Neural crest cell (in vitro differentiated cells): ENCODE measurements at regions not wholly inside any gene's neighbourhood (a gene's known extent, or its start where the extent isn't known, plus 50 kb on each side); places are given as distances from the start of the nearest gene placed in this dataset.

Experiments
- DNase-seq: peaks from one replicate; pipeline ENCODE4 v3.0.0; 2021; ENCODE audit warnings: low read depth, mixed read lengths, low spot score
- H3K27ac Mint-ChIP-seq: one replicate; pipeline ENCODE4 v1.8.0; 2021; ENCODE audit warnings: mild to moderate bottlenecking, mixed read lengths; ENCODE audit not compliant: unreplicated experiment
- H3K27me3 Mint-ChIP-seq: 2 replicates; pipeline ENCODE4 v1.8.0; 2021; ENCODE audit warnings: low read depth, mild to moderate bottlenecking, mixed read lengths
- H3K36me3 Mint-ChIP-seq: 2 replicates; pipeline ENCODE4 v1.8.0; 2021; ENCODE audit warnings: low read depth, mild to moderate bottlenecking, mixed read lengths
- H3K4me1 Mint-ChIP-seq: 2 replicates; pipeline ENCODE4 v1.8.0; 2021; ENCODE audit warnings: mixed read lengths
- H3K4me3 Mint-ChIP-seq: one replicate; pipeline ENCODE4 v1.8.0; 2021; ENCODE audit warnings: mild to moderate bottlenecking, mixed read lengths
- H3K9me3 Mint-ChIP-seq: 2 replicates; pipeline ENCODE4 v1.8.0; 2021; ENCODE audit warnings: mixed read lengths
- CTCF ChIP-seq: fragments of 200-600 bp; sonication (generic); conservative IDR thresholded peaks from 2 replicates; pipeline ENCODE4 v1.5.0; 2021; ENCODE audit warnings: antibody characterized with exemption, mild to moderate bottlenecking

GRCh38 chr9:126051446-126052130 lies 275.0 kb upstream of the MVB12B start:
- Mint-ChIP-seq H3K4me3 (no peak overlapping the region), H3K36me3 (no peaks in the 10 kb centered on the region), H3K27ac (no peak overlapping the region), H3K4me1 (no peaks in the 10 kb centered on the region), H3K9me3 (no peaks in the 10 kb centered on the region), H3K27me3 (no peaks in the 10 kb centered on the region)
- DNase-seq, result no peak
- no peak for TF ChIP-seq CTCF

- Mint-ChIP-seq H3K4me1 (peaks cover 3% of the 10 kb centered on the region), H3K36me3 (no peaks in the 10 kb centered on the region), H3K27ac (no peak overlapping the region), H3K4me3 (no peak overlapping the region), H3K27me3 (no peaks in the 10 kb centered on the region), H3K9me3 (no peaks in the 10 kb centered on the region)
- DNase-seq, result no peak
- TF ChIP-seq CTCF, result no peak
Observed at GRCh38 chr9:126052791-126053190, 273.8 kb upstream of the MVB12B start.

- Mint-ChIP-seq H3K4me3 (no peak overlapping the region), H3K27ac (no peak overlapping the region), H3K27me3 (no peaks in the 10 kb centered on the region), H3K9me3 (no peaks in the 10 kb centered on the region), H3K36me3 (no peaks in the 10 kb centered on the region), H3K4me1 (peaks cover 14% of the 10 kb centered on the region)
- TF ChIP-seq CTCF, result no peak
- DNase-seq, result no peak
Observed at GRCh38 chr9:126053913-126054312, 272.7 kb upstream of the MVB12B start.

DNA sequence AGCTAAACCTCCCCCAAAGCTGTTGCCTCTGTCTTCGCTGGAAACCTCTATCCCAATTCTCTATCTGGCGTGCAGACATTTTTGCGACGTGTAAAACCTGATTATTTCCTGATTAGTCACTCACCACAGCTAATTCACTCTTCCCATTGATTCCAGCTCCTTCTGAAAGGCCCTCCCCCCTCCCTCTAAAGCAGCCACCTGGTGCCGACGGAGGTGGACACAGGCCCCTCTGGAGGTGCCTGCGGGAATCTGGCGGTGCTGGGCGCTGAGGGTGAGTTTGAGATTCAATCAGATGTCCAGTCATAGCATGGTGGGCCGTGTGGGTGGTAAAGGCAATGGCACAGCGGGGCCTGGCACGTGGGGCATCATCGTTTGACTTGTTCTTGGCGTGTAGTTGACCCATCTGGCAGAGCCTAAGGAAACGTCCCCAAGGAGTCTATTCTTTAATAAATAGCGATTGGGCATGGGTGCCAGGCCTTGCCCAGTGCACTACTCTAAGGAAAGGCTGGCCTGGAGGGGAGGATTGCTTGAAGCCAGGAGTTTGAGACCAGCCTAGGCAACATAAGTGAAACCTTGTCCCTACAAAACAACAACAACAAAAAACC lies 271.1 kb upstream of the MVB12B start:
- no peak for TF ChIP-seq CTCF
- no peak overlapping the region for H3K27ac Mint-ChIP-seq
- H3K4me1 Mint-ChIP-seq, result peaks cover 16% of the 10 kb centered on the region
- H3K27me3 Mint-ChIP-seq, result no peaks in the 10 kb centered on the region
- DNase-seq, result no peak
- no peaks in the 10 kb centered on the region for H3K36me3 Mint-ChIP-seq
- no peak overlapping the region for H3K4me3 Mint-ChIP-seq
- H3K9me3 Mint-ChIP-seq, result no peaks in the 10 kb centered on the region

DNA sequence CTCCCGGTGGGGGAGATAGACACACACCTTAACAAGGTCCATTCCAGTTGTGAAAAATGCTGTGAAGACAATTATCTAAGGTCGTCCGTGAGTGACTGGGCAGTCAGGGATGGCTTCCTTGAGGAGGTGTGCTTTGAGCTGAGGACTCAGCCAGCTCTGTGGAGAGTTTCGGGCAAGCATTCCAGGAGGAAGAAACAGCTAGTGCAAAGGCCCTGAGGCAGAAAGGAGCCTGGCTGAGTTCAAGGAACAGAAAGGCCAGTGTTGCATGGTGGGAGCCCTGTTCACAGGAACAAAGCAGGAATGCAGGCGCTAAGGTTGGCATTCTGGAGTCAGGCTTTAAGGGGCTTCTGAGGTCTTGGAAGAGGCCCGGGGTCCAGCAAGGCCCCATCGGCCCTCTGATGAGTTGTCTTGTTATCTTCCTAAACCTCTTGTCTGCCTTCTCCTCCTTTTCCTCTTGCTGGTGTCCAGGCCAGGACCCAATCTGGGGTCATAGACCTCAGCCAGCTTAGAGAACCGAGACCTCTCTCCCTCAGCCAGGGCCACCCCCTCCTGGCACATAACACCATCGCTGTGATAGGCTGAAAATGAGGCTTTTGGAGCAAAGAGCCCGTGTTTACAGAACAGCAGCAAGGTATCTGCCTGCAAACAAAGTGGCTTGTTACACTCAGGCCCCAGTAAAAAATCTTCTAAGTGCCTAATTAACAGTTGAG lies 270.2 kb upstream of the MVB12B start:
- DNase-seq, result no peak
- no peak for TF ChIP-seq CTCF
- Mint-ChIP-seq H3K27ac (peak overlapping the region; percentile 12), H3K27me3 (no peaks in the 10 kb centered on the region), H3K9me3 (no peaks in the 10 kb centered on the region), H3K4me3 (no peak overlapping the region), H3K36me3 (no peaks in the 10 kb centered on the region), H3K4me1 (peaks cover 16% of the 10 kb centered on the region)
